ENCODE measurements at regions not wholly inside any gene's neighbourhood (a gene's known extent, or its start where the extent isn't known, plus 50 kb on each side); places are given as distances from the start of the nearest gene placed in this dataset.

DNA sequence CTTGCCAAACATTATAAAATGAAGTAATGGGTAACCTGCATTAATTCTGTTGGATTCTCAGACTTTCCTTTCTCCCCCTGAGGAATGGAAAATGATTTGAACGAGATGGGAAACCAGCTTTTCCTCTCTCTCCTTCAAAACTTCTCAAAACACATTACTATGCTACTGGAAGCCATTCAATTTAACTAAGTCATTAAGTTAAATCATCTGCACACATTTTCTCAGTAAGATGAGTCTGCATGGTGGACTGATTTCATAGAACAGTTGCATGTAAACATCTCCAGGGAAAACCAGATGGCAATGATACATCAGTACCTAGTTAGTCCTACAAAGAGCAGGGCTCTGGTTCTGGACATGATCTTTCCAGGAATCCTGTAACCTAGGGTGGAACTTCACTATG is 59.9 kb downstream of the BMP4 start:
- TF ChIP-seq, protein P1, sequence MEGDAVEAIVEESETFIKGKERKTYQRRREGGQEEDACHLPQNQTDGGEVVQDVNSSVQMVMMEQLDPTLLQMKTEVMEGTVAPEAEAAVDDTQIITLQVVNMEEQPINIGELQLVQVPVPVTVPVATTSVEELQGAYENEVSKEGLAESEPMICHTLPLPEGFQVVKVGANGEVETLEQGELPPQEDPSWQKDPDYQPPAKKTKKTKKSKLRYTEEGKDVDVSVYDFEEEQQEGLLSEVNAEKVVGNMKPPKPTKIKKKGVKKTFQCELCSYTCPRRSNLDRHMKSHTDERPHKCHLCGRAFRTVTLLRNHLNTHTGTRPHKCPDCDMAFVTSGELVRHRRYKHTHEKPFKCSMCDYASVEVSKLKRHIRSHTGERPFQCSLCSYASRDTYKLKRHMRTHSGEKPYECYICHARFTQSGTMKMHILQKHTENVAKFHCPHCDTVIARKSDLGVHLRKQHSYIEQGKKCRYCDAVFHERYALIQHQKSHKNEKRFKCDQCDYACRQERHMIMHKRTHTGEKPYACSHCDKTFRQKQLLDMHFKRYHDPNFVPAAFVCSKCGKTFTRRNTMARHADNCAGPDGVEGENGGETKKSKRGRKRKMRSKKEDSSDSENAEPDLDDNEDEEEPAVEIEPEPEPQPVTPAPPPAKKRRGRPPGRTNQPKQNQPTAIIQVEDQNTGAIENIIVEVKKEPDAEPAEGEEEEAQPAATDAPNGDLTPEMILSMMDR (IDR thresholded peaks at IDR 0.05; ENCODE audit: low read length), result no peak
- TF ChIP-seq EZH2 (IDR thresholded peaks at IDR 0.05; ENCODE audit: borderline replicate concordance, low read length), result no peak
